ENCODE measurements at regions not wholly inside any gene's neighbourhood (a gene's known extent, or its start where the extent isn't known, plus 50 kb on each side); places are given as distances from the start of the nearest gene placed in this dataset.
"Not testable (repeated sequence)": the region's sequence is repeated elsewhere in the genome, so short reads cannot be mapped to it uniquely, and the experiment has no call there.

DNA sequence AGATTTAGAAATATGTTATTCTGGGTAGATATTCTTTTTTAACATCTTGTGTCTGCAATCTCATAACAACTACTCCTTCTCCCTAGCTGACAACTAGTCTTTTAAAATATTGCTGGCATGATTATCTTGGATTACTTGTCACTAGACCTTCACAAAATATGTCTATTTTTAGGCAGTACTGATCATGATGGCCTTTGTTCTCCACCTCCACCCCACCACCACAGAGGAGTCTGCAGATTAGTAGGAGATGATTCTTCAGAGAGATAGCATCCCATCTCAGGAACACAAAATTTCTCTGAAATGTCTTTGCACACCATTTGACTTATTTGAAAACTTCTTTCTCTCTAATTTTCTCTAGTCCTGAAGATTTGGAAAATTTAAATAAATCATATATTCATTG lies 338.1 kb upstream of the SPHKAP start:
- TF ChIP-seq, protein P1, sequence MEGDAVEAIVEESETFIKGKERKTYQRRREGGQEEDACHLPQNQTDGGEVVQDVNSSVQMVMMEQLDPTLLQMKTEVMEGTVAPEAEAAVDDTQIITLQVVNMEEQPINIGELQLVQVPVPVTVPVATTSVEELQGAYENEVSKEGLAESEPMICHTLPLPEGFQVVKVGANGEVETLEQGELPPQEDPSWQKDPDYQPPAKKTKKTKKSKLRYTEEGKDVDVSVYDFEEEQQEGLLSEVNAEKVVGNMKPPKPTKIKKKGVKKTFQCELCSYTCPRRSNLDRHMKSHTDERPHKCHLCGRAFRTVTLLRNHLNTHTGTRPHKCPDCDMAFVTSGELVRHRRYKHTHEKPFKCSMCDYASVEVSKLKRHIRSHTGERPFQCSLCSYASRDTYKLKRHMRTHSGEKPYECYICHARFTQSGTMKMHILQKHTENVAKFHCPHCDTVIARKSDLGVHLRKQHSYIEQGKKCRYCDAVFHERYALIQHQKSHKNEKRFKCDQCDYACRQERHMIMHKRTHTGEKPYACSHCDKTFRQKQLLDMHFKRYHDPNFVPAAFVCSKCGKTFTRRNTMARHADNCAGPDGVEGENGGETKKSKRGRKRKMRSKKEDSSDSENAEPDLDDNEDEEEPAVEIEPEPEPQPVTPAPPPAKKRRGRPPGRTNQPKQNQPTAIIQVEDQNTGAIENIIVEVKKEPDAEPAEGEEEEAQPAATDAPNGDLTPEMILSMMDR (conservative IDR thresholded peaks at IDR 0.05 in 1 of 2, IDR thresholded peaks at IDR 0.05 in 1 of 2; ENCODE audit: low read depth in 1 of 2, low read length in 2 of 2), result no peak
- TF ChIP-seq EZH2 (IDR thresholded peaks at IDR 0.05; ENCODE audit: low read length, missing control alignments), result no peak
- Histone ChIP-seq H3K4me3 (replicated peaks in 1 of 4; ENCODE audit: control extremely low read depth in 1 of 4, insufficient read depth in 1 of 4, low read depth in 3 of 4, low read length in 4 of 4) (no peak overlapping the region), H3K4me1 (ENCODE audit: control insufficient read depth, extremely low read depth, insufficient read depth, low read length) (no peaks in the 10 kb centered on the region), H2AFZ (ENCODE audit: low read length) (no peak overlapping the region), H3K27ac (ENCODE audit: insufficient read depth, low read length) (no peak overlapping the region), H3K9me3 (ENCODE audit: control insufficient read depth, insufficient read depth, low read depth, low read length) (no peaks in the 10 kb centered on the region), H4K20me1 (ENCODE audit: control insufficient read depth, extremely low read depth, insufficient read depth, low read length) (no peaks in the 10 kb centered on the region), H3K36me3 (ENCODE audit: control insufficient read depth, insufficient read depth, low read length) (no peaks in the 10 kb centered on the region), H3K27me3 (ENCODE audit: control insufficient read depth, insufficient read depth, low read length) (no peaks in the 10 kb centered on the region), H3K79me2 (ENCODE audit: control insufficient read depth, insufficient read depth, low read length) (no peaks in the 10 kb centered on the region), H3K9ac (ENCODE audit: insufficient read depth, low read length) (no peak overlapping the region), H3K4me2 (ENCODE audit: extremely low read depth, insufficient read depth, low read length) (no peak overlapping the region)
- no peak for DNase-seq (ENCODE audit: low read depth in 2 of 2)

DNA sequence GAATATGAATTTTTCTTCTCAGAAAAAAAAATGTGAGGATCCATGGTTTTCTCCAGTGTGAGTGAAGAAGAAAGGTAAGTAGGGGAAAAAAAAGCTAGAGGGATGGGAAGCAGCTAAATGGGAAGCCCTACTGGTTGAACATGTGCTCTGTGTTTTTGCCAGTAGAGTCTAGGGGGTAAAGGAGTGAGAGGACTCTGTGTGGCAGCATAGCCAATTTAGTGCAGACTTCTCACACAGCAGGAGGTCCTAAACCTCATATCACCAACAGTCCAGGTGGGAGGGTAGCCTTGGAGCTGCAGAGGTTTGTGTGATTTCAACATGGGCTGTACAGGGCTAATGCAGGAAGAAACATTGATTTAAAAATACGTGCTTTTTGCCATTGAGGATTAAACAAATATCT lies 334.5 kb upstream of the SPHKAP start:
- H3K4me2 ChIP-seq (ENCODE audit: extremely low read depth, insufficient read depth, low read length), result no peak overlapping the region
- H3K4me1 ChIP-seq (ENCODE audit: control insufficient read depth, extremely low read depth, insufficient read depth, low read length), result no peaks in the 10 kb centered on the region
- H3K9ac ChIP-seq (ENCODE audit: insufficient read depth, low read length), result no peak overlapping the region
- TF ChIP-seq, protein P1 (conservative IDR thresholded peaks at IDR 0.05 in 1 of 2, IDR thresholded peaks at IDR 0.05 in 1 of 2; ENCODE audit: low read depth in 1 of 2, low read length in 2 of 2), result no peak
- no peak for TF ChIP-seq EZH2 (IDR thresholded peaks at IDR 0.05; ENCODE audit: low read length, missing control alignments)
- no peak overlapping the region for H2AFZ ChIP-seq (ENCODE audit: low read length)
- H3K79me2 ChIP-seq (ENCODE audit: control insufficient read depth, insufficient read depth, low read length), result no peaks in the 10 kb centered on the region
- no peaks in the 10 kb centered on the region for H3K27me3 ChIP-seq (ENCODE audit: control insufficient read depth, insufficient read depth, low read length)
- no peaks in the 10 kb centered on the region for H3K9me3 ChIP-seq (ENCODE audit: control insufficient read depth, insufficient read depth, low read depth, low read length)
- no peak overlapping the region for H3K4me3 ChIP-seq (replicated peaks in 1 of 4; ENCODE audit: control extremely low read depth in 1 of 4, insufficient read depth in 1 of 4, low read depth in 3 of 4, low read length in 4 of 4)
- no peak overlapping the region for H3K27ac ChIP-seq (ENCODE audit: insufficient read depth, low read length)
- DNase-seq (ENCODE audit: low read depth in 2 of 2), result no peak
- no peaks in the 10 kb centered on the region for H3K36me3 ChIP-seq (ENCODE audit: control insufficient read depth, insufficient read depth, low read length)
- no peaks in the 10 kb centered on the region for H4K20me1 ChIP-seq (ENCODE audit: control insufficient read depth, extremely low read depth, insufficient read depth, low read length)

DNA sequence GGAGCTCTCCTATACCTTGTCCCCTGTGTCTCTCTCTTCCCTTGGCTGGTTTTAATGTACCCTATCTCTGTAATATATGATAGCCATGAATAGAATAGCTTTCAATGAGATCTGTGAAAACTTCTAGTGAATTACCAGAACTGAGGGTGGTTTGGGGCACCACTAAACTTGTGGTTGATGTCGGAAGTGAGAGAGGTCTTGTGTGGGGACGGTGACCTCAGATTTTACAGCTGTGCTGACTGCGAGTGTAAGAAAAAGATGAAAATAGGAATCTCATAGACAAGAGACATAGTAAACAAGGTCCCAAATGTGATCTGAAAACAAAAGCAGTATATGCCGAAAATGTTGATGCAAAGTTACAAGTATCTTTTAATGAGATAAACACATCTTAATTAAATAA lies 332.0 kb upstream of the SPHKAP start:
- not testable (repeated sequence) for H3K36me3 ChIP-seq (ENCODE audit: control insufficient read depth, insufficient read depth, low read length); H3K27ac ChIP-seq (ENCODE audit: insufficient read depth, low read length); H3K4me3 ChIP-seq (replicated peaks in 1 of 4; ENCODE audit: control extremely low read depth in 1 of 4, insufficient read depth in 1 of 4, low read depth in 3 of 4, low read length in 4 of 4); H3K9me3 ChIP-seq (ENCODE audit: control insufficient read depth, insufficient read depth, low read depth, low read length); H3K79me2 ChIP-seq (ENCODE audit: control insufficient read depth, insufficient read depth, low read length); H3K27me3 ChIP-seq (ENCODE audit: control insufficient read depth, insufficient read depth, low read length); H3K4me2 ChIP-seq (ENCODE audit: extremely low read depth, insufficient read depth, low read length); H3K9ac ChIP-seq (ENCODE audit: insufficient read depth, low read length); DNase-seq (ENCODE audit: low read depth in 2 of 2); H2AFZ ChIP-seq (ENCODE audit: low read length); H3K4me1 ChIP-seq (ENCODE audit: control insufficient read depth, extremely low read depth, insufficient read depth, low read length); H4K20me1 ChIP-seq (ENCODE audit: control insufficient read depth, extremely low read depth, insufficient read depth, low read length)

DNA sequence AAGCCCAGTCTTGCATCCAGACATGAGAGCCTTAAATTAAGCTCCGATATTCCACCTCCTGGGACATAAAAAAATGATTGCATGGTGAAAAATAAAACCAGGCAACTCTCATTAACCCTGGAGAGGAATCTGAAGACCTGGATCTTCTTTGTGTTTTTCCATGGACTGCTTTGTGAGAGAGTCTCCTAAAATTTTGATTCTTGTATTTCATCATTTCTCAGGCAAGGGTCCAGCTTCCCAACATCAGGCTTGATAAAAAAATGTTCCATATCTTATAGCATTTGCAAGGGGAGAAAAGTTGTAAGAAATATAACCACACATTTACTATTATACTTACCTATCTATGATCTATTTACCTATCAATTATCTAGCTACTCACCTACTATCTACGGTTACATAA lies 327.5 kb upstream of the SPHKAP start:
- Histone ChIP-seq H3K4me3 (replicated peaks in 1 of 4; ENCODE audit: control extremely low read depth in 1 of 4, insufficient read depth in 1 of 4, low read depth in 3 of 4, low read length in 4 of 4) (no peak overlapping the region), H3K4me1 (ENCODE audit: control insufficient read depth, extremely low read depth, insufficient read depth, low read length) (no peaks in the 10 kb centered on the region), H2AFZ (ENCODE audit: low read length) (no peak overlapping the region), H3K27me3 (ENCODE audit: control insufficient read depth, insufficient read depth, low read length) (no peaks in the 10 kb centered on the region), H3K36me3 (ENCODE audit: control insufficient read depth, insufficient read depth, low read length) (no peaks in the 10 kb centered on the region), H3K79me2 (ENCODE audit: control insufficient read depth, insufficient read depth, low read length) (no peaks in the 10 kb centered on the region), H4K20me1 (ENCODE audit: control insufficient read depth, extremely low read depth, insufficient read depth, low read length) (no peaks in the 10 kb centered on the region), H3K9me3 (ENCODE audit: control insufficient read depth, insufficient read depth, low read depth, low read length) (no peaks in the 10 kb centered on the region), H3K4me2 (ENCODE audit: extremely low read depth, insufficient read depth, low read length) (no peak overlapping the region), H3K9ac (ENCODE audit: insufficient read depth, low read length) (no peak overlapping the region), H3K27ac (ENCODE audit: insufficient read depth, low read length) (no peak overlapping the region)
- TF ChIP-seq, protein P1 (conservative IDR thresholded peaks at IDR 0.05 in 1 of 2, IDR thresholded peaks at IDR 0.05 in 1 of 2; ENCODE audit: low read depth in 1 of 2, low read length in 2 of 2), result no peak
- no peak for TF ChIP-seq EZH2 (IDR thresholded peaks at IDR 0.05; ENCODE audit: low read length, missing control alignments)
- no peak for DNase-seq (ENCODE audit: low read depth in 2 of 2)
